Skin epidermis (tissue), 12 donors: ENCODE measurements at regions not wholly inside any gene's neighbourhood (a gene's known extent, or its start where the extent isn't known, plus 50 kb on each side); places are given as distances from the start of the nearest gene placed in this dataset.

ENCODE experiments used
- H3K27ac ChIP-seq, 21 experiments: fragments of 200-600 bp; sonication (generic) in 11 of 21; one replicate each; pipeline ENCODE4 v1.5.0; 2020; ENCODE audit warnings: mild to moderate bottlenecking in 3 of 21, inconsistent platforms in 2 of 21, moderate library complexity in 2 of 21
- H3K4me3 ChIP-seq, 7 experiments: fragments of 200-600 bp; sonication (generic) in 2 of 7; one replicate each; pipeline ENCODE4 v1.5.0; 2020; ENCODE audit warnings: inconsistent platforms in 2 of 7, mild to moderate bottlenecking in 2 of 7, moderate library complexity in 1 of 7

- Histone ChIP-seq H3K27ac (no peak overlapping the region), H3K4me3 (no peak overlapping the region)
Measured at GRCh38 chr2:226656367-226656766, 143.3 kb downstream of the IRS1 start.

- Histone ChIP-seq H3K4me3 (no peak overlapping the region), H3K27ac (peak overlapping the region in 1 of 21 experiments; percentile 33)
Measured at GRCh38 chr2:226655871-226656270, 143.7 kb downstream of the IRS1 start.

GRCh38 chr2:226652983-226653765 is 146.4 kb downstream of the IRS1 start:
- no peak overlapping the region for H3K27ac ChIP-seq
- no peak overlapping the region for H3K4me3 ChIP-seq

GRCh38 chr2:226652369-226652768 is 147.3 kb downstream of the IRS1 start:
- Histone ChIP-seq H3K4me3 (no peak overlapping the region), H3K27ac (no peak overlapping the region)

GRCh38 chr2:226649871-226650660 is 149.6 kb downstream of the IRS1 start:
- Histone ChIP-seq H3K27ac (peak overlapping the region in 19 of 21 experiments; percentile 19 to 80 (median 65)), H3K4me3 (no peak overlapping the region)

GRCh38 chr2:226649201-226649600 is 150.4 kb downstream of the IRS1 start:
- Histone ChIP-seq H3K27ac (peak overlapping the region in 16 of 21 experiments; percentile 35 to 80 (median 65)), H3K4me3 (no peak overlapping the region)

- Histone ChIP-seq H3K4me3 (no peak overlapping the region), H3K27ac (no peak overlapping the region)
Measured at GRCh38 chr2:226647621-226648518, 151.8 kb downstream of the IRS1 start.

- no peak overlapping the region for H3K27ac ChIP-seq
- H3K4me3 ChIP-seq = no peak overlapping the region
Measured at GRCh38 chr2:226644399-226644865, 155.2 kb downstream of the IRS1 start.

GRCh38 chr2:226643946-226644282 is 155.7 kb downstream of the IRS1 start:
- no peak overlapping the region for H3K4me3 ChIP-seq
- H3K27ac ChIP-seq = no peak overlapping the region

- H3K27ac ChIP-seq = no peak overlapping the region
Measured at GRCh38 chr2:226643030-226643945, 156.3 kb downstream of the IRS1 start.

GRCh38 chr2:226641008-226641407 is 158.6 kb downstream of the IRS1 start:
- no peak overlapping the region for H3K4me3 ChIP-seq

More at GRCh38 chr2:226643030-226643945, 156.3 kb downstream of the IRS1 start:
- no peak overlapping the region for H3K4me3 ChIP-seq

GRCh38 chr2:226640501-226640900 is 159.1 kb downstream of the IRS1 start:
- Histone ChIP-seq H3K4me3 (no peak overlapping the region), H3K27ac (peak overlapping the region in 1 of 21 experiments; percentile 21)

More at GRCh38 chr2:226641008-226641407, 158.6 kb downstream of the IRS1 start:
- H3K27ac ChIP-seq = peak overlapping the region in 1 of 21 experiments; percentile 21

GRCh38 chr2:226639550-226639949 is 160.1 kb downstream of the IRS1 start:
- Histone ChIP-seq H3K4me3 (no peak overlapping the region), H3K27ac (no peak overlapping the region)

- no peak overlapping the region for H3K4me3 ChIP-seq
- no peak overlapping the region for H3K27ac ChIP-seq
Measured at GRCh38 chr2:226638576-226638975, 161.0 kb downstream of the IRS1 start.

GRCh38 chr2:226637383-226637782 is 162.2 kb downstream of the IRS1 start:
- Histone ChIP-seq H3K27ac (no peak overlapping the region), H3K4me3 (no peak overlapping the region)

GRCh38 chr2:226636586-226636985 is 163.0 kb downstream of the IRS1 start:
- Histone ChIP-seq H3K4me3 (no peak overlapping the region), H3K27ac (no peak overlapping the region)

- Histone ChIP-seq H3K27ac (no peak overlapping the region), H3K4me3 (no peak overlapping the region)
Measured at GRCh38 chr2:226634943-226635604, 164.5 kb downstream of the IRS1 start.

GRCh38 chr2:226631671-226632070 is 167.9 kb downstream of the IRS1 start:
- no peak overlapping the region for H3K27ac ChIP-seq
- no peak overlapping the region for H3K4me3 ChIP-seq
